Ishikawa (cell line): ENCODE measurements at regions not wholly inside any gene's neighbourhood (a gene's known extent, or its start where the extent isn't known, plus 50 kb on each side); places are given as distances from the start of the nearest gene placed in this dataset.

Experiments used
- CEBPB ChIP-seq: IDR thresholded peaks from 2 replicates; pipeline ENCODE4 v1.6.1; 2012
- CREB1 ChIP-seq: IDR thresholded peaks from 2 replicates; pipeline ENCODE4 v1.6.1; 2012; ENCODE audit warnings: low read depth
- EGR1 ChIP-seq: IDR thresholded peaks from 2 replicates; pipeline ENCODE4 v1.6.1; 2012
- EP300 ChIP-seq: IDR thresholded peaks from 2 replicates; pipeline ENCODE4 v1.6.1; 2012; ENCODE audit warnings: borderline replicate concordance
- FOXM1 ChIP-seq: IDR thresholded peaks from 2 replicates; pipeline ENCODE4 v1.6.1; 2012; ENCODE audit warnings: low read depth, borderline replicate concordance
- NFIC ChIP-seq: IDR thresholded peaks from 2 replicates; pipeline ENCODE4 v1.6.1; 2012
- RAD21 ChIP-seq: IDR thresholded peaks from 2 replicates; pipeline ENCODE4 v1.6.1; 2012; ENCODE audit warnings: low read depth
- TAF1 ChIP-seq: IDR thresholded peaks from 2 replicates; pipeline ENCODE4 v1.6.1; 2012; ENCODE audit warnings: low read depth, mild to moderate bottlenecking
- TCF12 ChIP-seq: IDR thresholded peaks from 2 replicates; pipeline ENCODE4 v1.6.1; 2012; ENCODE audit warnings: low read depth
- TEAD4 ChIP-seq: IDR thresholded peaks from 2 replicates; pipeline ENCODE4 v1.6.1; 2012
- USF1 ChIP-seq: IDR thresholded peaks from 2 replicates; pipeline ENCODE4 v1.6.1; 2012
- YY1 ChIP-seq: IDR thresholded peaks from 2 replicates; pipeline ENCODE4 v1.6.1; 2012; ENCODE audit warnings: low read depth
- ZBTB7A ChIP-seq: IDR thresholded peaks from 2 replicates; pipeline ENCODE4 v1.6.1; 2012; ENCODE audit warnings: low read depth
- TF ChIP-seq, protein P1 (sequence below): IDR thresholded peaks from 2 replicates; pipeline ENCODE4 v1.6.1; 2012; ENCODE audit warnings: low read depth, mild to moderate bottlenecking
- TF ChIP-seq, protein P2 (sequence below): IDR thresholded peaks from 2 replicates; pipeline ENCODE4 v1.6.1; 2012

DNA sequence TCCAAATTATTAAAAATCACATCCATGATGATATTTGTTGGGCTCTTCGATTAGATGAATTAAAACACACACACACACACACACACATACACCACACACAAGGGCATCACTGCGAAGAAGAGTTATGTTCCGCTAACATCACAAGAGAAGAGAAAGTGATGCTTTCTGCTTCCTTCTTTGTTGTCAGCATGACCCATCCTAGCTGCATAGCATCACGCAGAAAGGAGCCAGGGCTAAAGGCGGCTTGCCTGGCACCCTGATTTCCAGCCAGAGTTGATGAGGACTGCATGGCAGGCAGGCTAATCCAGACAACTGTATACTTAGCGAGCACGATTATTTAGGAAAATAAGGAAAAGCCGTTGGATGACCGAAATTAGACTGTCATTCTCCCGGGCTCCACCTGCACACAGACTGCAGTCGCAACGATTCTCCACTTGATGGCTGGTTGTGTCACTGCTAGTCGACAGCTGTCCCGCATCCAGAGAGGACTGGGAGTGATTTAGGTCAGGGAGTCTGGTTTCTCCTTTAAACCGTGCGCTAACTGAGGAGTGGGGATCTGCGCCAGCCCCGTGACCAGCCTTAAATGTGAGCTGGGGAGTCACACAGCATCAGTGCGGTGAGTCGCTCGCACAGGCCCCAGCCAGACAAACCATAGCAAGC lies 70.6 kb upstream of the SOX4 start:
- TF ChIP-seq EP300 (no peak), FOXM1 (no peak), NFIC (no peak), TAF1 (no peak), EGR1 (no peak), CEBPB (no peak), YY1 (no peak), ZBTB7A (no peak), TEAD4 (no peak), CREB1 (no peak), USF1 (no peak), TCF12 (no peak), RAD21 (no peak)
- TF ChIP-seq, protein P1, sequence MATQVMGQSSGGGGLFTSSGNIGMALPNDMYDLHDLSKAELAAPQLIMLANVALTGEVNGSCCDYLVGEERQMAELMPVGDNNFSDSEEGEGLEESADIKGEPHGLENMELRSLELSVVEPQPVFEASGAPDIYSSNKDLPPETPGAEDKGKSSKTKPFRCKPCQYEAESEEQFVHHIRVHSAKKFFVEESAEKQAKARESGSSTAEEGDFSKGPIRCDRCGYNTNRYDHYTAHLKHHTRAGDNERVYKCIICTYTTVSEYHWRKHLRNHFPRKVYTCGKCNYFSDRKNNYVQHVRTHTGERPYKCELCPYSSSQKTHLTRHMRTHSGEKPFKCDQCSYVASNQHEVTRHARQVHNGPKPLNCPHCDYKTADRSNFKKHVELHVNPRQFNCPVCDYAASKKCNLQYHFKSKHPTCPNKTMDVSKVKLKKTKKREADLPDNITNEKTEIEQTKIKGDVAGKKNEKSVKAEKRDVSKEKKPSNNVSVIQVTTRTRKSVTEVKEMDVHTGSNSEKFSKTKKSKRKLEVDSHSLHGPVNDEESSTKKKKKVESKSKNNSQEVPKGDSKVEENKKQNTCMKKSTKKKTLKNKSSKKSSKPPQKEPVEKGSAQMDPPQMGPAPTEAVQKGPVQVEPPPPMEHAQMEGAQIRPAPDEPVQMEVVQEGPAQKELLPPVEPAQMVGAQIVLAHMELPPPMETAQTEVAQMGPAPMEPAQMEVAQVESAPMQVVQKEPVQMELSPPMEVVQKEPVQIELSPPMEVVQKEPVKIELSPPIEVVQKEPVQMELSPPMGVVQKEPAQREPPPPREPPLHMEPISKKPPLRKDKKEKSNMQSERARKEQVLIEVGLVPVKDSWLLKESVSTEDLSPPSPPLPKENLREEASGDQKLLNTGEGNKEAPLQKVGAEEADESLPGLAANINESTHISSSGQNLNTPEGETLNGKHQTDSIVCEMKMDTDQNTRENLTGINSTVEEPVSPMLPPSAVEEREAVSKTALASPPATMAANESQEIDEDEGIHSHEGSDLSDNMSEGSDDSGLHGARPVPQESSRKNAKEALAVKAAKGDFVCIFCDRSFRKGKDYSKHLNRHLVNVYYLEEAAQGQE = no peak
- TF ChIP-seq, protein P2, sequence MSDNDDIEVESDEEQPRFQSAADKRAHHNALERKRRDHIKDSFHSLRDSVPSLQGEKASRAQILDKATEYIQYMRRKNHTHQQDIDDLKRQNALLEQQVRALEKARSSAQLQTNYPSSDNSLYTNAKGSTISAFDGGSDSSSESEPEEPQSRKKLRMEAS = no peak

DNA sequence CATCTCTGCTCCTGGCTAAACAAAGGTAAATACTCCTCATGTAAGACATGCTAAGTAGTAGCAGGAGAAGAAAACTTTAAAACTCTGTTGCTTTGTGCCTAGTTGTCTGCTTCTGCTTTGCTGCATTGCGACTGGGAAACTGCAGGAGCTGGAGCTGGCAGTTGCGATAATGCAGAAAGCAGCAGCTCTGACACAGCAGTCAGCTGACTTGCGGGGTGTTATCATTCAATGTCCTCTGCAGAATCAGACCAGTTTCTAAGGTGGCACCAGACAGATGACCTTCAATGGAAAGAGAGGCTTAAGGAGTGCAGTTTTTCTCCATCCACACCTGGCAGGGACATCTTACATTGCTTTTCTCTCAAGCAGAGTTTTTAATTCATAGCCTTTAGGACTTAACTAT lies 69.9 kb upstream of the SOX4 start:
- no peak for TF ChIP-seq TCF12
- TF ChIP-seq CEBPB = no peak
- no peak for TF ChIP-seq NFIC
- no peak for TF ChIP-seq TAF1
- TF ChIP-seq USF1 = no peak
- no peak for TF ChIP-seq RAD21
- TF ChIP-seq CREB1 = no peak
- TF ChIP-seq YY1 = no peak
- no peak for TF ChIP-seq TEAD4
- TF ChIP-seq FOXM1 = no peak
- no peak for TF ChIP-seq EP300
- TF ChIP-seq, protein P2 = no peak
- TF ChIP-seq ZBTB7A = no peak
- no peak for TF ChIP-seq EGR1

DNA sequence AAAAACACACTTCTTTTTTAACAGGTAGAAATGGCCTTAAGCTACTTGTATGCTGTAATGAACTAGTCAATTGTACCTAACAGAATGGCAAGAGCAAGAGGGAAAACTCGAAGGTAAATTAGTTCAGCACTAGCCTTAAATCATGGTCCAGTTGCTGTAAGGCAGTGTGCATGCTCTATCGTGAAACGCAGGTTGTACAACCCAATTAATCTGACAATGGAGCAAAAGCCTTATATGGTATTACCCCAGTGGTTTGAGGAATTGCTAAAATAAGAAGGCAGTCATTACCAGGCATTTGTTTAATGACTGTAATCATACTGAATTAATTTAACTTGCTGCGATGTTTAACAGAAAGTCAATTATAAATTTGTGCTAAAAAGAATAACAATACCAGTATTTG lies 69.3 kb upstream of the SOX4 start:
- TF ChIP-seq ZBTB7A = no peak
- TF ChIP-seq RAD21 = no peak
- TF ChIP-seq TAF1 = no peak
- TF ChIP-seq CEBPB = no peak
- no peak for TF ChIP-seq USF1
- no peak for TF ChIP-seq TCF12
- no peak for TF ChIP-seq FOXM1
- no peak for TF ChIP-seq EGR1
- no peak for TF ChIP-seq NFIC
- TF ChIP-seq, protein P2 = no peak
- TF ChIP-seq, protein P1 = no peak
- TF ChIP-seq YY1 = no peak
- no peak for TF ChIP-seq CREB1
- TF ChIP-seq EP300 = no peak
- no peak for TF ChIP-seq TEAD4

DNA sequence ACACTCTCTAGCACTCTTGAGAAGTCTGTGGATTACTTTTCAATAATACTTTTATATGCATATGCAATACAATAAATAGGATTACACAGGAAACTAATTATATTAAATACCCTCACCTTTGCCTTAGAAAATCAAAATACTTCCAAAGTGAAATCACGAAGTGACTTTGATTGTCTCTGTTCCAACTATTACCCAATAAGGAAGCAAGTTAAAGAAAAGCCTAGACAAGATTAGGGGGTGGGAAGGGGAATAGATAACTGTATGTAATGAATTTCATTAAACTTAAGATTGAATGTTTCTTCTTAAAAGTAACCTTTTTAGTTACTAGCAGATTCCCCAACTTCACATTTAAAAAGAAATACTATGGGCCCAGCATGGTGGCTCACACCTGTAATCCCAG lies 66.6 kb upstream of the SOX4 start:
- no peak for TF ChIP-seq USF1
- no peak for TF ChIP-seq CEBPB
- TF ChIP-seq ZBTB7A = no peak
- no peak for TF ChIP-seq TAF1
- TF ChIP-seq CREB1 = no peak
- TF ChIP-seq NFIC = no peak
- TF ChIP-seq, protein P2 = no peak
- no peak for TF ChIP-seq FOXM1
- TF ChIP-seq, protein P1 = no peak
